Liver (tissue), 8 donors: ENCODE measurements at regions not wholly inside any gene's neighbourhood (a gene's known extent, or its start where the extent isn't known, plus 50 kb on each side); places are given as distances from the start of the nearest gene placed in this dataset.

ENCODE experiments used
- DNase-seq: peaks from one replicate; pipeline ENCODE4 v3.0.0-alpha.2; 2017; ENCODE audit warnings: low spot score
- H3K27ac ChIP-seq, 2 donors: one replicate each; pipeline ENCODE4 v1.7.0; 2013; ENCODE audit warnings: inconsistent platforms in 2 of 2, low read length in 2 of 2, control low read depth in 1 of 2, low read depth in 1 of 2, mild to moderate bottlenecking in 1 of 2
- H3K27me3 ChIP-seq, 4 donors: one replicate each; pipeline versions ENCODE4 v1.6.1 to v1.7.0; 2013; ENCODE audit warnings: low read length in 3 of 4, inconsistent platforms in 1 of 4, mild to moderate bottlenecking in 1 of 4, moderate library complexity in 1 of 4; ENCODE audit not compliant: control insufficient read depth in 4 of 4, insufficient read depth in 4 of 4
- H3K36me3 ChIP-seq, 4 donors: one replicate each; pipeline versions ENCODE4 v1.6.1 to v1.7.0; 2013; ENCODE audit warnings: low read length in 3 of 4, mild to moderate bottlenecking in 3 of 4, low read depth in 1 of 4, moderate library complexity in 1 of 4; ENCODE audit not compliant: control insufficient read depth in 4 of 4, insufficient read depth in 3 of 4
- H3K4me1 ChIP-seq, 4 donors: one replicate each; pipeline versions ENCODE4 v1.6.1 to v1.7.0; 2013; ENCODE audit warnings: low read length in 3 of 4, mild to moderate bottlenecking in 3 of 4, moderate library complexity in 1 of 4; ENCODE audit not compliant: control insufficient read depth in 4 of 4, insufficient read depth in 4 of 4
- H3K4me3 ChIP-seq, 3 donors: one replicate each; pipeline versions ENCODE4 v1.6.1 to v1.7.0; 2013; ENCODE audit warnings: low read length in 3 of 3, control low read depth in 1 of 3, low read depth in 1 of 3, mild to moderate bottlenecking in 1 of 3
- H3K9ac ChIP-seq, 2 donors: one replicate each; pipeline ENCODE4 v1.7.0; 2013; ENCODE audit warnings: low read length in 2 of 2, mild to moderate bottlenecking in 2 of 2, moderate library complexity in 2 of 2, control low read depth in 1 of 2, low read depth in 1 of 2
- H3K9me3 ChIP-seq, 4 donors: one replicate each; pipeline versions ENCODE4 v1.6.1 to v1.7.0; 2013; ENCODE audit warnings: low read length in 3 of 4; ENCODE audit not compliant: control insufficient read depth in 4 of 4
- FOXA1 ChIP-seq: IDR thresholded peaks from 2 replicates; pipeline ENCODE4 v1.6.1; 2016; ENCODE audit warnings: antibody characterized with exemption
- FOXA2 ChIP-seq: IDR thresholded peaks from 2 replicates; pipeline ENCODE4 v1.6.1; 2016; ENCODE audit warnings: antibody characterized with exemption
- GABPA ChIP-seq, 2 donors: IDR thresholded peaks in 1 of 2; conservative IDR thresholded peaks in 1 of 2; 2 replicates each; pipeline ENCODE4 v1.6.1; 2016; ENCODE audit warnings: antibody characterized with exemption in 2 of 2, mild to moderate bottlenecking in 1 of 2, moderate library complexity in 1 of 2
- HNF4G ChIP-seq: IDR thresholded peaks from 2 replicates; pipeline ENCODE4 v1.6.1; 2016; ENCODE audit warnings: antibody characterized with exemption
- JUND ChIP-seq, 2 donors: IDR thresholded peaks; 2 replicates each; pipeline ENCODE4 v1.6.1; 2016; ENCODE audit warnings: antibody characterized with exemption in 2 of 2
- NR2F2 ChIP-seq: IDR thresholded peaks from 2 replicates; pipeline ENCODE4 v1.6.1; 2016; ENCODE audit warnings: antibody characterized with exemption
- RAD21 ChIP-seq, 2 donors: IDR thresholded peaks; 2 replicates each; pipeline ENCODE4 v1.6.1; 2016; ENCODE audit warnings: antibody characterized with exemption in 2 of 2, mild to moderate bottlenecking in 2 of 2
- RXRA ChIP-seq, 2 donors: IDR thresholded peaks; 2 replicates each; pipeline ENCODE4 v1.6.1; 2017 to 2018; ENCODE audit warnings: antibody characterized with exemption in 2 of 2, mild to moderate bottlenecking in 1 of 2
- SP1 ChIP-seq: IDR thresholded peaks from 2 replicates; pipeline ENCODE4 v1.6.1; 2018; ENCODE audit warnings: antibody characterized with exemption, mild to moderate bottlenecking
- TAF1 ChIP-seq: conservative IDR thresholded peaks from 2 replicates; pipeline ENCODE4 v1.6.1; 2016; ENCODE audit warnings: antibody characterized with exemption, mild to moderate bottlenecking
- YY1 ChIP-seq: IDR thresholded peaks from 2 replicates; pipeline ENCODE4 v1.6.1; 2016; ENCODE audit warnings: antibody characterized with exemption, mild to moderate bottlenecking
- WGBS: extraction: QIAGEN DNeasy Blood & Tissue Kit; methylation state at CpG from one replicate; pipeline ENCODE4 v1.1.7; 2013; 5-methylcytosine and 5-hydroxymethylcytosine counted together
- TF ChIP-seq, protein P1 (sequence below): IDR thresholded peaks from 2 replicates; pipeline ENCODE4 v1.6.1; 2016; ENCODE audit warnings: antibody characterized with exemption, mild to moderate bottlenecking
- TF ChIP-seq, protein P2 (sequence below): IDR thresholded peaks from 2 replicates; pipeline ENCODE4 v1.6.1; 2016; ENCODE audit warnings: antibody characterized with exemption
- TF ChIP-seq, protein P3 (sequence below): IDR thresholded peaks from 2 replicates; pipeline ENCODE4 v1.6.1; 2016; ENCODE audit warnings: antibody characterized with exemption
- TF ChIP-seq, protein P4 (sequence below): IDR thresholded peaks from 2 replicates; pipeline ENCODE4 v1.6.1; 2016; ENCODE audit warnings: antibody characterized with exemption
- TF ChIP-seq, protein P5 (sequence below): fragments of 150-350 bp; IDR thresholded peaks from 2 replicates; pipeline ENCODE4 v1.5.1; 2017; ENCODE audit warnings: improper control_type of control experiment, low read depth, low read length; ENCODE audit not compliant: missing input control
- donor health status: healthy.
- donor health status: healthy.
- donor health status: healthy.
- donor health status: healthy.
- donor health status: healthy.

- H3K4me3 ChIP-seq, result no peak overlapping the region
- H3K4me1 ChIP-seq, result no peaks in the 10 kb centered on the region
- no peak for DNase-seq
- H3K9ac ChIP-seq, result no peak overlapping the region
- H3K27me3 ChIP-seq, result no peaks in the 10 kb centered on the region
- no peaks in the 10 kb centered on the region for H3K36me3 ChIP-seq
- H3K9me3 ChIP-seq, result no peaks in the 10 kb centered on the region
- WGBS, result 83% methylated on average over 3 of the region's 3 CpGs
- TF ChIP-seq FOXA2, result no peak
- no peak for TF ChIP-seq GABPA (IDR thresholded peaks at IDR 0.05 in 1 of 2, conservative IDR thresholded peaks at IDR 0.05 in 1 of 2)
- no peak overlapping the region for H3K27ac ChIP-seq
Measured at GRCh38 chr5:28226407-28226806, 1188.0 kb upstream of the CDH9 start.

DNA sequence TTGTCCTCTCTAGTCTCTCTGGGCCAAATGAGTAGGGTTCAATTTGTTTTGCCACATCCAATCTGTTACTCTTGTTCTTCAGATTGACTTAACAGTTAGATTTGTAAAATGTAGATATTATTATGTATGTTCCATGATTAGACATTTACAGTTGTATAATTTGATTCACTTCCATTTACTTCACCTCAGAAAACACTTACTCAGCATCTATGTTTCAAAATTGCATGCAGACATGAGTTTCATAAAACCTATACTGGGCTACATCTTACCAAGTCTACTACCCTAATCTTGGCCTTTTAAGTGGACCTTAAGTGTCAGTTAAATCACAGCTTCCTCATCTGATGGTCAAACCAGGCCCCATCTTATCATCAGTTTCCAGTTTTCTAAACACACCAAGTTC lies 1181.2 kb upstream of the CDH9 start:
- H3K27ac ChIP-seq, result no peak overlapping the region
- H3K27me3 ChIP-seq, result no peaks in the 10 kb centered on the region
- no peaks in the 10 kb centered on the region for H3K4me1 ChIP-seq
- no peak for DNase-seq
- no peak overlapping the region for H3K9ac ChIP-seq
- no peak for TF ChIP-seq GABPA (IDR thresholded peaks at IDR 0.05 in 1 of 2, conservative IDR thresholded peaks at IDR 0.05 in 1 of 2)
- TF ChIP-seq HNF4G, result no peak
- TF ChIP-seq, protein P1, sequence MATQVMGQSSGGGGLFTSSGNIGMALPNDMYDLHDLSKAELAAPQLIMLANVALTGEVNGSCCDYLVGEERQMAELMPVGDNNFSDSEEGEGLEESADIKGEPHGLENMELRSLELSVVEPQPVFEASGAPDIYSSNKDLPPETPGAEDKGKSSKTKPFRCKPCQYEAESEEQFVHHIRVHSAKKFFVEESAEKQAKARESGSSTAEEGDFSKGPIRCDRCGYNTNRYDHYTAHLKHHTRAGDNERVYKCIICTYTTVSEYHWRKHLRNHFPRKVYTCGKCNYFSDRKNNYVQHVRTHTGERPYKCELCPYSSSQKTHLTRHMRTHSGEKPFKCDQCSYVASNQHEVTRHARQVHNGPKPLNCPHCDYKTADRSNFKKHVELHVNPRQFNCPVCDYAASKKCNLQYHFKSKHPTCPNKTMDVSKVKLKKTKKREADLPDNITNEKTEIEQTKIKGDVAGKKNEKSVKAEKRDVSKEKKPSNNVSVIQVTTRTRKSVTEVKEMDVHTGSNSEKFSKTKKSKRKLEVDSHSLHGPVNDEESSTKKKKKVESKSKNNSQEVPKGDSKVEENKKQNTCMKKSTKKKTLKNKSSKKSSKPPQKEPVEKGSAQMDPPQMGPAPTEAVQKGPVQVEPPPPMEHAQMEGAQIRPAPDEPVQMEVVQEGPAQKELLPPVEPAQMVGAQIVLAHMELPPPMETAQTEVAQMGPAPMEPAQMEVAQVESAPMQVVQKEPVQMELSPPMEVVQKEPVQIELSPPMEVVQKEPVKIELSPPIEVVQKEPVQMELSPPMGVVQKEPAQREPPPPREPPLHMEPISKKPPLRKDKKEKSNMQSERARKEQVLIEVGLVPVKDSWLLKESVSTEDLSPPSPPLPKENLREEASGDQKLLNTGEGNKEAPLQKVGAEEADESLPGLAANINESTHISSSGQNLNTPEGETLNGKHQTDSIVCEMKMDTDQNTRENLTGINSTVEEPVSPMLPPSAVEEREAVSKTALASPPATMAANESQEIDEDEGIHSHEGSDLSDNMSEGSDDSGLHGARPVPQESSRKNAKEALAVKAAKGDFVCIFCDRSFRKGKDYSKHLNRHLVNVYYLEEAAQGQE, result no peak
- TF ChIP-seq JUND (IDR thresholded peaks at IDR 0.05), result no peak
- TF ChIP-seq, protein P2, sequence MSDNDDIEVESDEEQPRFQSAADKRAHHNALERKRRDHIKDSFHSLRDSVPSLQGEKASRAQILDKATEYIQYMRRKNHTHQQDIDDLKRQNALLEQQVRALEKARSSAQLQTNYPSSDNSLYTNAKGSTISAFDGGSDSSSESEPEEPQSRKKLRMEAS, result no peak
- TF ChIP-seq RXRA (IDR thresholded peaks at IDR 0.05), result no peak
- TF ChIP-seq, protein P3, sequence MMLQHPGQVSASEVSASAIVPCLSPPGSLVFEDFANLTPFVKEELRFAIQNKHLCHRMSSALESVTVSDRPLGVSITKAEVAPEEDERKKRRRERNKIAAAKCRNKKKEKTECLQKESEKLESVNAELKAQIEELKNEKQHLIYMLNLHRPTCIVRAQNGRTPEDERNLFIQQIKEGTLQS, result no peak
- no peak for TF ChIP-seq FOXA2
- TF ChIP-seq, protein P4, sequence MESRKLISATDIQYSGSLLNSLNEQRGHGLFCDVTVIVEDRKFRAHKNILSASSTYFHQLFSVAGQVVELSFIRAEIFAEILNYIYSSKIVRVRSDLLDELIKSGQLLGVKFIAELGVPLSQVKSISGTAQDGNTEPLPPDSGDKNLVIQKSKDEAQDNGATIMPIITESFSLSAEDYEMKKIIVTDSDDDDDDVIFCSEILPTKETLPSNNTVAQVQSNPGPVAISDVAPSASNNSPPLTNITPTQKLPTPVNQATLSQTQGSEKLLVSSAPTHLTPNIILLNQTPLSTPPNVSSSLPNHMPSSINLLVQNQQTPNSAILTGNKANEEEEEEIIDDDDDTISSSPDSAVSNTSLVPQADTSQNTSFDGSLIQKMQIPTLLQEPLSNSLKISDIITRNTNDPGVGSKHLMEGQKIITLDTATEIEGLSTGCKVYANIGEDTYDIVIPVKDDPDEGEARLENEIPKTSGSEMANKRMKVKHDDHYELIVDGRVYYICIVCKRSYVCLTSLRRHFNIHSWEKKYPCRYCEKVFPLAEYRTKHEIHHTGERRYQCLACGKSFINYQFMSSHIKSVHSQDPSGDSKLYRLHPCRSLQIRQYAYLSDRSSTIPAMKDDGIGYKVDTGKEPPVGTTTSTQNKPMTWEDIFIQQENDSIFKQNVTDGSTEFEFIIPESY, result no peak
- no peak for TF ChIP-seq FOXA1
- no peak for TF ChIP-seq YY1
- no peaks in the 10 kb centered on the region for H3K9me3 ChIP-seq
- no peak overlapping the region for H3K4me3 ChIP-seq
- H3K36me3 ChIP-seq, result no peaks in the 10 kb centered on the region

- TF ChIP-seq RAD21 (IDR thresholded peaks at IDR 0.05), result no peak
- TF ChIP-seq TAF1, result no peak
- TF ChIP-seq NR2F2, result no peak
- no peak for TF ChIP-seq SP1
- TF ChIP-seq, protein P5, sequence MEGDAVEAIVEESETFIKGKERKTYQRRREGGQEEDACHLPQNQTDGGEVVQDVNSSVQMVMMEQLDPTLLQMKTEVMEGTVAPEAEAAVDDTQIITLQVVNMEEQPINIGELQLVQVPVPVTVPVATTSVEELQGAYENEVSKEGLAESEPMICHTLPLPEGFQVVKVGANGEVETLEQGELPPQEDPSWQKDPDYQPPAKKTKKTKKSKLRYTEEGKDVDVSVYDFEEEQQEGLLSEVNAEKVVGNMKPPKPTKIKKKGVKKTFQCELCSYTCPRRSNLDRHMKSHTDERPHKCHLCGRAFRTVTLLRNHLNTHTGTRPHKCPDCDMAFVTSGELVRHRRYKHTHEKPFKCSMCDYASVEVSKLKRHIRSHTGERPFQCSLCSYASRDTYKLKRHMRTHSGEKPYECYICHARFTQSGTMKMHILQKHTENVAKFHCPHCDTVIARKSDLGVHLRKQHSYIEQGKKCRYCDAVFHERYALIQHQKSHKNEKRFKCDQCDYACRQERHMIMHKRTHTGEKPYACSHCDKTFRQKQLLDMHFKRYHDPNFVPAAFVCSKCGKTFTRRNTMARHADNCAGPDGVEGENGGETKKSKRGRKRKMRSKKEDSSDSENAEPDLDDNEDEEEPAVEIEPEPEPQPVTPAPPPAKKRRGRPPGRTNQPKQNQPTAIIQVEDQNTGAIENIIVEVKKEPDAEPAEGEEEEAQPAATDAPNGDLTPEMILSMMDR, result no peak
- no peak for TF ChIP-seq HNF4G
- no peak for TF ChIP-seq JUND (IDR thresholded peaks at IDR 0.05)
- TF ChIP-seq FOXA1, result no peak
- TF ChIP-seq, protein P3, result no peak
- 84% methylated on average over 3 of the region's 3 CpGs for WGBS
Measured at GRCh38 chr5:28217695-28218094, 1179.3 kb upstream of the CDH9 start.

More at GRCh38 chr5:28217695-28218094, 1179.3 kb upstream of the CDH9 start:
- H3K27ac ChIP-seq, result no peak overlapping the region
- no peaks in the 10 kb centered on the region for H3K36me3 ChIP-seq
- no peak overlapping the region for H3K4me3 ChIP-seq
- no peaks in the 10 kb centered on the region for H3K4me1 ChIP-seq
- no peaks in the 10 kb centered on the region for H3K9me3 ChIP-seq
- no peaks in the 10 kb centered on the region for H3K27me3 ChIP-seq
- H3K9ac ChIP-seq, result no peak overlapping the region
- no peak for DNase-seq
